ENCODE measurements at regions not wholly inside any gene's neighbourhood (a gene's known extent, or its start where the extent isn't known, plus 50 kb on each side); places are given as distances from the start of the nearest gene placed in this dataset.
"Not testable (repeated sequence)": the region's sequence is repeated elsewhere in the genome, so short reads cannot be mapped to it uniquely, and the experiment has no call there.

DNA sequence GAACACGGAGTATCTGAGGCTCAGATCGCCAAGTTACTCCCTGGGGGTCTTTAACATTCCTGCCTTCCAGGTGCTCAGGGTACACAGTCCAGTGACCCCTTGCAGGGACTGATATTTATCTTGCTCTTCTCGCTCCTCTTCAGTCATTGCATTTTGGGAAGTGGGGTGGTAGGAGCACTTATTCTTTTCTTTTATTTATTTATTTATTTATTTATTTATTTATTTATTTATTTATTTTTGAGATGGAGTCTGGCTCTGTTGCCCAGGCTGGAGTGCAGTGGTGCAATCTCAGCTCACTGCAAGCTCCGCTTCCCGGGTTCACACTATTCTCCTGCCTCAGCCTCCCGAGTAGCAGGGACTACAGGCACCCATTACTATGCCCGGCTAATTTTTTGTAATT, 55.0 kb upstream of the EPHB1 start:
- TF ChIP-seq, protein P1, sequence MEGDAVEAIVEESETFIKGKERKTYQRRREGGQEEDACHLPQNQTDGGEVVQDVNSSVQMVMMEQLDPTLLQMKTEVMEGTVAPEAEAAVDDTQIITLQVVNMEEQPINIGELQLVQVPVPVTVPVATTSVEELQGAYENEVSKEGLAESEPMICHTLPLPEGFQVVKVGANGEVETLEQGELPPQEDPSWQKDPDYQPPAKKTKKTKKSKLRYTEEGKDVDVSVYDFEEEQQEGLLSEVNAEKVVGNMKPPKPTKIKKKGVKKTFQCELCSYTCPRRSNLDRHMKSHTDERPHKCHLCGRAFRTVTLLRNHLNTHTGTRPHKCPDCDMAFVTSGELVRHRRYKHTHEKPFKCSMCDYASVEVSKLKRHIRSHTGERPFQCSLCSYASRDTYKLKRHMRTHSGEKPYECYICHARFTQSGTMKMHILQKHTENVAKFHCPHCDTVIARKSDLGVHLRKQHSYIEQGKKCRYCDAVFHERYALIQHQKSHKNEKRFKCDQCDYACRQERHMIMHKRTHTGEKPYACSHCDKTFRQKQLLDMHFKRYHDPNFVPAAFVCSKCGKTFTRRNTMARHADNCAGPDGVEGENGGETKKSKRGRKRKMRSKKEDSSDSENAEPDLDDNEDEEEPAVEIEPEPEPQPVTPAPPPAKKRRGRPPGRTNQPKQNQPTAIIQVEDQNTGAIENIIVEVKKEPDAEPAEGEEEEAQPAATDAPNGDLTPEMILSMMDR (IDR thresholded peaks at IDR 0.05; ENCODE audit: insufficient read depth, low read depth, low read length): not testable (repeated sequence)
- not testable (repeated sequence) for TF ChIP-seq EZH2 (IDR thresholded peaks at IDR 0.05; ENCODE audit: insufficient read depth, low read length)

Data from astrocyte (in vitro differentiated cells and primary cell).